Suprapubic skin (tissue), 4 donors: ENCODE measurements at regions not wholly inside any gene's neighbourhood (a gene's known extent, or its start where the extent isn't known, plus 50 kb on each side); places are given as distances from the start of the nearest gene placed in this dataset.

Source experiments
- DNase-seq, 2 donors: peaks; one replicate each; pipeline ENCODE4 v3.0.0-alpha.2; 2019; ENCODE audit warnings: low spot score in 2 of 2
- H3K27ac ChIP-seq: fragments of 200-600 bp; sonication (generic); one replicate; pipeline ENCODE4 v1.5.1; 2019
- H3K27me3 ChIP-seq: fragments of 200-600 bp; sonication (generic); one replicate; pipeline ENCODE4 v1.5.1; 2019
- H3K36me3 ChIP-seq: fragments of 200-600 bp; sonication (generic); one replicate; pipeline ENCODE4 v1.5.1; 2019
- H3K4me1 ChIP-seq: fragments of 200-600 bp; sonication (generic); one replicate; pipeline ENCODE4 v1.5.1; 2019
- H3K4me3 ChIP-seq: fragments of 200-600 bp; sonication (generic); one replicate; pipeline ENCODE4 v1.5.1; 2019; ENCODE audit warnings: mild to moderate bottlenecking
- H3K9me3 ChIP-seq: fragments of 200-600 bp; sonication (generic); one replicate; pipeline ENCODE4 v1.5.1; 2019
- EP300 ChIP-seq: sonication (generic); formaldehyde crosslinking; IDR thresholded peaks from one replicate; pipeline ENCODE4 v1.6.1; 2017; ENCODE audit warnings: antibody characterized with exemption
- POLR2A ChIP-seq, 2 donors: fragments of 450-650 bp; IDR thresholded peaks; one replicate each; pipeline ENCODE4 v1.6.1; 2017; ENCODE audit warnings: antibody characterized with exemption in 2 of 2, mild to moderate bottlenecking in 2 of 2, moderate library complexity in 2 of 2
- POLR2AphosphoS5 ChIP-seq, 3 donors: sonication (generic); formaldehyde crosslinking; IDR thresholded peaks; one replicate each; pipeline ENCODE4 v1.6.1; 2017; ENCODE audit warnings: antibody characterized with exemption in 3 of 3
- WGBS: methylation state at CpG from one replicate; pipeline ENCODE4 v1.1.5; 2018; 5-methylcytosine and 5-hydroxymethylcytosine counted together
- TF ChIP-seq, protein P1 (sequence below), 2 donors: fragments of 200-600 bp in 1 of 2; fragments of 450-650 bp in 1 of 2; sonication (generic) in 1 of 2; IDR thresholded peaks; one replicate each; pipeline ENCODE4 v1.5.1; 2016 to 2019; ENCODE audit warnings: antibody characterized with exemption in 2 of 2, mild to moderate bottlenecking in 1 of 2, moderate library complexity in 1 of 2

DNA sequence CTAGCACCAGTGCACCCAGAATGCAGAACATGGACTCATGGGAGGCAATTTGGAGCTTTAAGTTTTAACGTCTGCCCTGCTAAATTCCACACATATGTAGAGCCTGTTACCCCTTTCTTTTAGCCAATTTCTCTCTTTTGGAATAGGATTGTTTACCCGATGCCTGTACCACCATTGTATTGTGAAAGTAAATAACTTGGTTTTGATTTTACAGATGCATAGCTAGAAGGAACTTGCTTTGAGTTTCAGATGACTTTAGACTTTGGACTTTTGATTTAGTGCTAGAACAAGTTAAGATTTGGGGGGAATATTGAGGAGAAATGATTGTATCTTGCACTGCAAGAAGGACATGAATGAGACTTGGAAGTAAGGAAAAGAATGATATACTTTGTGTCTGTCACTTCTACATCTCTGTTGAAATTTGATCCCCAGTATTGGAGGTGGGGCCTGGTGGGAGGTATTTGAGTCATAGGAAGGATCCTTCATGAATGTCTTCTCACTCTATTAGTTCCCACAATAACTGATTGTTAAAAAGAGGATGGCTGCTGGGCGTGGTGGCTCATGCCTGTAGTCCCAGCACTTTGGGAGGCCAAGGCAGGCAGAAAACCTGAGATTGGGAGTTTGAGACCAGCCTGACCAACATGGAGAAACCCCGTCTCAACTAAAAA, 794.8 kb upstream of the LCORL start:
- no peak for DNase-seq
- TF ChIP-seq POLR2A (IDR thresholded peaks at IDR 0.05) (no peak), EP300 (no peak), POLR2AphosphoS5 (IDR thresholded peaks at IDR 0.05) (no peak)
- TF ChIP-seq, protein P1, sequence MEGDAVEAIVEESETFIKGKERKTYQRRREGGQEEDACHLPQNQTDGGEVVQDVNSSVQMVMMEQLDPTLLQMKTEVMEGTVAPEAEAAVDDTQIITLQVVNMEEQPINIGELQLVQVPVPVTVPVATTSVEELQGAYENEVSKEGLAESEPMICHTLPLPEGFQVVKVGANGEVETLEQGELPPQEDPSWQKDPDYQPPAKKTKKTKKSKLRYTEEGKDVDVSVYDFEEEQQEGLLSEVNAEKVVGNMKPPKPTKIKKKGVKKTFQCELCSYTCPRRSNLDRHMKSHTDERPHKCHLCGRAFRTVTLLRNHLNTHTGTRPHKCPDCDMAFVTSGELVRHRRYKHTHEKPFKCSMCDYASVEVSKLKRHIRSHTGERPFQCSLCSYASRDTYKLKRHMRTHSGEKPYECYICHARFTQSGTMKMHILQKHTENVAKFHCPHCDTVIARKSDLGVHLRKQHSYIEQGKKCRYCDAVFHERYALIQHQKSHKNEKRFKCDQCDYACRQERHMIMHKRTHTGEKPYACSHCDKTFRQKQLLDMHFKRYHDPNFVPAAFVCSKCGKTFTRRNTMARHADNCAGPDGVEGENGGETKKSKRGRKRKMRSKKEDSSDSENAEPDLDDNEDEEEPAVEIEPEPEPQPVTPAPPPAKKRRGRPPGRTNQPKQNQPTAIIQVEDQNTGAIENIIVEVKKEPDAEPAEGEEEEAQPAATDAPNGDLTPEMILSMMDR (IDR thresholded peaks at IDR 0.05), result no peak
- Histone ChIP-seq H3K27ac (no peak overlapping the region), H3K36me3 (no peaks in the 10 kb centered on the region), H3K4me3 (no peak overlapping the region), H3K9me3 (no peaks in the 10 kb centered on the region), H3K27me3 (no peaks in the 10 kb centered on the region), H3K4me1 (no peaks in the 10 kb centered on the region)
- WGBS, result 85% methylated on average over 4 of the region's 4 CpGs

DNA sequence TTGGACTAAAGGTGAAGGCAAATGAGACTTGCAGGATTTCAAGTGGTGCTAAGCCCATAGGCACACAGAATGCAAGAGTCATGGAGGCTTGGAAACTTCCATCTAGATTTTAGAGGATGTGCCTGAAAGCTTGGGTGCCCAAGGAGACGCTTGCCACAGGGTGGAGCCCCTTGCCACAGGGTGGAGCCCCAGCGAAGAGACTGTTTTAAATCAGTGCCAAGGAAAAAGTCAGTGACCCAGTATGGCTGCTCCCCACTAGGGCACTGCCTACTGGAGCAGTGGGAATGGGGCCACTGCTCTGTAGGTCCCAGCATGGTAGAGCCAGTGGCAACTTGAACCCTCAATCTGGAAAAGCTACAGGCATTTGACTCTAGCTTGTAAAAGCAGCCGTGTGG, 794.2 kb upstream of the LCORL start:
- H3K9me3 ChIP-seq, result no peaks in the 10 kb centered on the region
- TF ChIP-seq POLR2A (IDR thresholded peaks at IDR 0.05) (no peak), POLR2AphosphoS5 (IDR thresholded peaks at IDR 0.05) (no peak), EP300 (no peak)
- TF ChIP-seq, protein P1 (IDR thresholded peaks at IDR 0.05), result no peak

DNA sequence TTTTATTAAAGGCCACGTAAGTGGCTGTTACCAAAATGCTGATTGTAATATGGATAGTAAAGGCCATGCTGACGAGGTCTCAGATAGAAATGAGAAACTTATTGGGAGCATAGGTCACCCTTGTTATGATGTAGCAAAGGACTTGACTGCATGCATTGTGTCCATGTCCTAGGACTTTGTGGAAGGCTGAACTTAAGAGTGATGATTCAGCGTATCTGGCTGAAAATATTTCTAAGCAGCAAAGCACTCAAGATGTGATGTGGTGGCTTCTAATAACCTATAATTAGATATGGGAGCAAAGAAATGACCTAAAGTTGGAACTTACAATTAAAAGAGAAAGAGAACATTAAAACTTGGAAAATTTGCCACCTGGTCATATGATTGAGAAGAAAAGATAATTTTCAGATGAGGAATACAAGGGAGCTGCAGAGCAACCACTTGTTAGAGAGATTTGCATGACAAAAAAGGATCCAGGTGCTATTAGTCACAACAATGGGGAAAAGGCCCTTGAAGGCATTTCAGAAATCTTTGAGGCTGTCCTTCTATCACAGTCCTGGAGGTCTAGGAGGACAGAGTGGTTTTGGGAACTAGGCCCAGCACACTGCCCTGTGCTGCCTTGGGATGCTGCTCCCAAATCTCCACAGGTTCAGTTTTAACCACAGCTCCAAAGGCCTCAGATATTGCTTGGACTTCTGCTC, 793.7 kb upstream of the LCORL start:
- no peaks in the 10 kb centered on the region for H3K36me3 ChIP-seq
- WGBS, result 87% methylated on average over 2 of the region's 3 CpGs
- H3K9me3 ChIP-seq, result no peaks in the 10 kb centered on the region
- H3K27ac ChIP-seq, result no peak overlapping the region
- TF ChIP-seq POLR2AphosphoS5 (IDR thresholded peaks at IDR 0.05) (no peak), EP300 (no peak), POLR2A (IDR thresholded peaks at IDR 0.05) (no peak)
- TF ChIP-seq, protein P1 (IDR thresholded peaks at IDR 0.05), result no peak
- no peak overlapping the region for H3K4me3 ChIP-seq
- no peak for DNase-seq
- H3K4me1 ChIP-seq, result no peaks in the 10 kb centered on the region
- no peaks in the 10 kb centered on the region for H3K27me3 ChIP-seq

More for the DNA sequence above, 794.2 kb upstream of the LCORL start:
- H3K4me3 ChIP-seq, result no peak overlapping the region
- no peaks in the 10 kb centered on the region for H3K27me3 ChIP-seq
- H3K4me1 ChIP-seq, result no peaks in the 10 kb centered on the region
- 83% methylated on average over 3 of the region's 3 CpGs for WGBS
- no peak for DNase-seq
- H3K36me3 ChIP-seq, result no peaks in the 10 kb centered on the region
- no peak overlapping the region for H3K27ac ChIP-seq

DNA sequence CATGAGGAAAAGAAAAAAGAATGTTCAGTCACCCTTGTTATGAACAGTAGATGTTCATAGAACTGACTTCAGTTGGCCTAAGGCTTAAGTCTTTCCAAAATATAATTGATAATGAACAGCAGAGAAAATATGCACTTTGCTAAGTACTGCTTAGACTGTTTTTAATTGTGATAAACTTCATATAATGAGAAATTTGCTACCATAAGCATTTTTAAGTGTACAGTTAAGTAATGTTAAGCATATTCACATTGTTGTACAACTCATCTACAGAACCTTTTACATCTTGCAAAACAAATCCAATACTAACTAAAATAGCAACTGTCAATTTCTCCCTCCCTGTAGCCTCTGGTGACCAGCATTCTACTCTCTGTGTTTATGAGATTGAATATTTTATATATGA, 792.2 kb upstream of the LCORL start:
- H3K4me1 ChIP-seq, result no peaks in the 10 kb centered on the region
- H3K9me3 ChIP-seq, result no peaks in the 10 kb centered on the region
- DNase-seq, result no peak
- TF ChIP-seq EP300, result no peak
- TF ChIP-seq, protein P1 (IDR thresholded peaks at IDR 0.05), result no peak
- no peak for TF ChIP-seq POLR2A (IDR thresholded peaks at IDR 0.05)
- no peak for TF ChIP-seq POLR2AphosphoS5 (IDR thresholded peaks at IDR 0.05)
- no peaks in the 10 kb centered on the region for H3K36me3 ChIP-seq
- H3K27ac ChIP-seq, result no peak overlapping the region
- no peak overlapping the region for H3K4me3 ChIP-seq
- H3K27me3 ChIP-seq, result no peaks in the 10 kb centered on the region

DNA sequence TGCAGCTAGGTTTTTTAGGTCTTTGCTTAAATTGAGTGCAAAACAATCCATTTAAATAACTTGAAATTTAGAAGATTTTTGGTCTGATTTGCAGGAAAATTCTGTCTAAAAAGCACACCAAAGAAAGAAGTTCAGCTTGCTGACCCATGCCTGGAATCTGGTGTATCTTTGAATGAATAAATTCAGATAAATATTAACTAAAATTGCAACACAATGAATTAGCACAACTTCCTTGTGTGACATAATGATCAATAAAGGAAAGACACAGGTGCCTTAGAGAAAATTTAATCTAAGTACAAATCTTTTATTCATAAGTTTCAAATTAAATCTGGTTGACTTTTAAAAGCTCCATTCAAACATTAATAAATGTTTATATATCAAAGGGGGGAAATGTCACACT, 791.5 kb upstream of the LCORL start:
- DNase-seq, result no peak
- no peaks in the 10 kb centered on the region for H3K27me3 ChIP-seq
- no peak overlapping the region for H3K27ac ChIP-seq
- H3K4me1 ChIP-seq, result no peaks in the 10 kb centered on the region
- no peaks in the 10 kb centered on the region for H3K9me3 ChIP-seq
- no peak overlapping the region for H3K4me3 ChIP-seq
- no peaks in the 10 kb centered on the region for H3K36me3 ChIP-seq
- no peak for TF ChIP-seq POLR2AphosphoS5 (IDR thresholded peaks at IDR 0.05)
- no peak for TF ChIP-seq POLR2A (IDR thresholded peaks at IDR 0.05)
- TF ChIP-seq, protein P1 (IDR thresholded peaks at IDR 0.05), result no peak
- no peak for TF ChIP-seq EP300
